K562 (cell line): ENCODE measurements at regions not wholly inside any gene's neighbourhood (a gene's known extent, or its start where the extent isn't known, plus 50 kb on each side); places are given as distances from the start of the nearest gene placed in this dataset.

Source experiments
- E2F6 ChIP-seq, 2 experiments: IDR thresholded peaks; 2 replicates each; pipeline ENCODE4 v1.6.1; 2011; ENCODE audit warnings: borderline replicate concordance in 1 of 2, control low read depth in 1 of 2, low read depth in 1 of 2, low read length in 1 of 2, mild to moderate bottlenecking in 1 of 2, mixed read lengths in 1 of 2, moderate library complexity in 1 of 2; ENCODE audit not compliant: insufficient read depth in 1 of 2, insufficient read length in 1 of 2, poor library complexity in 1 of 2, severe bottlenecking in 1 of 2; ENCODE audit errors: extremely low read depth in 1 of 2
- ELK1 ChIP-seq: sonication (generic); formaldehyde crosslinking; IDR thresholded peaks from 2 replicates; pipeline ENCODE4 v1.8.1; 2022; ENCODE audit warnings: missing genetic modification reagents
- GMEB1 ChIP-seq: fragments of 250-450 bp; sonication (Bioruptor Pico); IDR thresholded peaks from 2 replicates; pipeline ENCODE4 v1.4.0; 2020; ENCODE audit warnings: mild to moderate bottlenecking
- KDM5B ChIP-seq: fragments of 200-600 bp; sonication (generic); IDR thresholded peaks from 2 replicates; pipeline ENCODE4 v1.6.1; 2012; ENCODE audit warnings: low read depth, mild to moderate bottlenecking, moderate library complexity, low read length, control low read depth, inconsistent platforms; ENCODE audit not compliant: insufficient replicate concordance
- MITF ChIP-seq: IDR thresholded peaks from 2 replicates; pipeline ENCODE4 v1.6.1; 2014; ENCODE audit warnings: antibody characterized with exemption
- NFYB ChIP-seq: IDR thresholded peaks from 2 replicates; pipeline ENCODE4 v1.6.1; 2011; ENCODE audit warnings: mild to moderate bottlenecking, moderate library complexity; ENCODE audit not compliant: insufficient read length; ENCODE audit errors: extremely low read depth
- XRCC4 ChIP-seq: IDR thresholded peaks from one replicate; pipeline ENCODE4 v1.6.1; 2011; ENCODE audit not compliant: insufficient read depth, insufficient read length; ENCODE audit errors: extremely low read depth
- ZNF12 ChIP-seq: sonication (generic); formaldehyde crosslinking; IDR thresholded peaks from 2 replicates; pipeline ENCODE4 v1.4.0; 2020; ENCODE audit warnings: mild to moderate bottlenecking, missing genetic modification reagents
- ZNF583 ChIP-seq: fragments of 250-450 bp; sonication (Bioruptor Pico); IDR thresholded peaks from 2 replicates; pipeline ENCODE4 v1.4.0; 2020

- TF ChIP-seq GMEB1 (CRISPR knock-in tag), result no peak
- no peak for TF ChIP-seq ELK1
- no peak for TF ChIP-seq ZNF583 (CRISPR knock-in tag)
- TF ChIP-seq XRCC4, result no peak
- no peak for TF ChIP-seq NFYB
- TF ChIP-seq E2F6 (IDR thresholded peaks at IDR 0.05; ENCODE audit: borderline replicate concordance in 1 of 2, extremely low read depth in 1 of 2, insufficient read depth in 1 of 2, insufficient read length in 1 of 2, low read depth in 1 of 2, low read length in 1 of 2, poor library complexity in 1 of 2, severe bottlenecking in 1 of 2), result no peak
- TF ChIP-seq KDM5B, result no peak
- no peak for TF ChIP-seq ZNF12 (CRISPR knock-in tag)
- no peak for TF ChIP-seq MITF
- TF ChIP-seq, all 486 proteins: peak for 0
These were observed 295.8 kb upstream of the ACVR2A start (continued) for GRCh38 chr2:147549054-147549453.
